SK-N-SH (cell line): ENCODE measurements at regions not wholly inside any gene's neighbourhood (a gene's known extent, or its start where the extent isn't known, plus 50 kb on each side); places are given as distances from the start of the nearest gene placed in this dataset.

Experiments used
- CTCF ChIA-PET: fragments of 300-600, 350-600 bp; formaldehyde crosslinking; extraction: SDS; loops from one replicate; lab custom pipeline; 2021; lab: Yijun Ruan, JAX
- POLR2A ChIA-PET: fragments of 350-600 bp; sonication (Branson Sonifier 250); formaldehyde crosslinking; extraction: SDS; loops from one replicate; lab custom pipeline; 2020; ENCODE audit warnings: antibody characterized with exemption, inconsistent platforms; lab: Yijun Ruan, JAX
- DNase-seq: peaks from one replicate; pipeline ENCODE4 v3.0.0; 2012
- H2AFZ ChIP-seq: fragments of 200-600 bp; sonication (generic); 2 replicates; pipeline ENCODE4 v1.8.1; 2016; ENCODE audit warnings: antibody characterized with exemption, mild to moderate bottlenecking, low read depth
- H3F3A ChIP-seq: fragments of 200-600 bp; sonication (generic); replicated peaks from 2 replicates; pipeline ENCODE3; 2016; ENCODE audit warnings: antibody characterized with exemption, mild to moderate bottlenecking; ENCODE audit not compliant: insufficient read depth
- H3K27ac ChIP-seq, 2 experiments: fragments of 200-500 bp in 1 of 2; fragments of 200-600 bp in 1 of 2; sonication (Bioruptor generic) in 1 of 2; sonication (generic), shearing (Covaris generic) in 1 of 2; 2 replicates each; pipeline versions ENCODE4 v1.5.1 to v1.6.1; 2014 to 2016; ENCODE audit warnings: low read depth in 2 of 2, inconsistent platforms in 1 of 2, low read length in 1 of 2, mild to moderate bottlenecking in 1 of 2, mixed read lengths in 1 of 2
- H3K27me3 ChIP-seq: fragments of 200-600 bp; sonication (generic), shearing (Covaris generic); 2 replicates; pipeline ENCODE4 v1.6.1; 2016; ENCODE audit warnings: mixed run types; ENCODE audit not compliant: insufficient read depth
- H3K36me3 ChIP-seq, 2 experiments: fragments of 200-500 bp in 1 of 2; fragments of 200-600 bp in 1 of 2; sonication (Bioruptor generic) in 1 of 2; sonication (generic) in 1 of 2; replicated peaks in 1 of 2; 2 replicates each; pipeline versions ENCODE3 to v1.5.1; 2014 to 2016; ENCODE audit warnings: low read length in 1 of 2, mild to moderate bottlenecking in 1 of 2; ENCODE audit not compliant: insufficient read depth in 2 of 2, control insufficient read depth in 1 of 2
- H3K4me1 ChIP-seq, 2 experiments: fragments of 200-500 bp in 1 of 2; fragments of 200-600 bp in 1 of 2; sonication (Bioruptor generic) in 1 of 2; sonication (generic), shearing (Covaris generic) in 1 of 2; 2 replicates each; pipeline versions ENCODE4 v1.5.1 to v1.6.1; 2014 to 2016; ENCODE audit warnings: low read depth in 1 of 2, low read length in 1 of 2, mixed run types in 1 of 2; ENCODE audit not compliant: insufficient read depth in 2 of 2, control insufficient read depth in 1 of 2
- H3K4me2 ChIP-seq: fragments of 200-600 bp; sonication (generic), shearing (Covaris generic); 2 replicates; pipeline ENCODE4 v1.6.1; 2017; ENCODE audit warnings: mixed run types
- H3K4me3 ChIP-seq, 2 experiments: fragments of 200-500 bp in 1 of 2; fragments of 200-600 bp in 1 of 2; sonication (Bioruptor generic) in 1 of 2; sonication (generic), shearing (Covaris generic) in 1 of 2; 2 replicates each; pipeline versions ENCODE4 v1.5.1 to v1.8.1; 2014 to 2016; ENCODE audit warnings: low read depth in 2 of 2, inconsistent platforms in 1 of 2, low read length in 1 of 2, mild to moderate bottlenecking in 1 of 2, mixed read lengths in 1 of 2, moderate library complexity in 1 of 2
- H3K79me2 ChIP-seq: fragments of 200-600 bp; sonication (generic); 2 replicates; pipeline ENCODE4 v1.8.1; 2017; ENCODE audit warnings: mild to moderate bottlenecking; ENCODE audit not compliant: insufficient read depth
- H3K9ac ChIP-seq: fragments of 200-600 bp; sonication (generic); 2 replicates; pipeline ENCODE4 v1.6.1; 2017; ENCODE audit warnings: mixed run types
- H3K9me2 ChIP-seq: fragments of 200-600 bp; sonication (generic); 2 replicates; pipeline ENCODE4 v1.6.1; 2017; ENCODE audit warnings: mixed run types
- H3K9me3 ChIP-seq: fragments of 200-600 bp; sonication (generic); 2 replicates; pipeline ENCODE4 v1.6.1; 2017; ENCODE audit warnings: mixed run types, mild to moderate bottlenecking, moderate library complexity
- H4K20me1 ChIP-seq: fragments of 200-600 bp; sonication (generic); 2 replicates; pipeline ENCODE4 v1.6.1; 2017; ENCODE audit warnings: mild to moderate bottlenecking, mixed run types; ENCODE audit not compliant: insufficient read depth
- CHD2 ChIP-seq: fragments of 150-350 bp; IDR thresholded peaks from 2 replicates; pipeline ENCODE4 v1.6.1; 2018; ENCODE audit warnings: low read length; ENCODE audit not compliant: partially characterized antibody
- CTCF ChIP-seq: fragments of 200-600 bp; sonication (generic); IDR thresholded peaks from 2 replicates; pipeline ENCODE4 v1.6.1; 2017; ENCODE audit warnings: antibody characterized with exemption, mild to moderate bottlenecking, moderate library complexity
- ELF1 ChIP-seq: IDR thresholded peaks from 2 replicates; pipeline ENCODE4 v1.4.0; 2012
- GABPA ChIP-seq: IDR thresholded peaks from 2 replicates; pipeline ENCODE4 v1.4.0; 2012; ENCODE audit warnings: low read depth, mild to moderate bottlenecking
- GATA2 ChIP-seq: sonication (generic); formaldehyde crosslinking; IDR thresholded peaks from 2 replicates; pipeline ENCODE4 v1.5.0; 2020; ENCODE audit warnings: mild to moderate bottlenecking, missing genetic modification reagents
- IRF3 ChIP-seq: fragments of 150-350 bp; IDR thresholded peaks from 2 replicates; pipeline ENCODE4 v1.6.1; 2016; ENCODE audit warnings: mild to moderate bottlenecking, low read depth, low read length
- JUND ChIP-seq: IDR thresholded peaks from 2 replicates; pipeline ENCODE4 v1.4.0; 2012
- MAX ChIP-seq: IDR thresholded peaks from 2 replicates; pipeline ENCODE4 v1.4.0; 2012; ENCODE audit warnings: low read depth
- MEF2A ChIP-seq: IDR thresholded peaks from 2 replicates; pipeline ENCODE4 v1.4.0; 2012; ENCODE audit warnings: low read depth, borderline replicate concordance
- MXI1 ChIP-seq: IDR thresholded peaks from 2 replicates; pipeline ENCODE4 v1.6.1; 2012; ENCODE audit warnings: mild to moderate bottlenecking, low read depth, low read length, improper control_type of control experiment
- NFIC ChIP-seq: IDR thresholded peaks from 2 replicates; pipeline ENCODE4 v1.4.0; 2012; ENCODE audit warnings: borderline replicate concordance
- NRF1 ChIP-seq: IDR thresholded peaks from 2 replicates; pipeline ENCODE4 v1.6.1; 2012; ENCODE audit warnings: low read depth, mild to moderate bottlenecking, low read length
- POLR2AphosphoS5 ChIP-seq: IDR thresholded peaks from 2 replicates; pipeline ENCODE4 v1.6.1; 2012; ENCODE audit warnings: low read depth, low read length
- RXRA ChIP-seq: IDR thresholded peaks from 2 replicates; pipeline ENCODE4 v1.4.0; 2012; ENCODE audit warnings: low read depth, mild to moderate bottlenecking, borderline replicate concordance
- USF1 ChIP-seq: IDR thresholded peaks from 2 replicates; pipeline ENCODE4 v1.4.0; 2012; ENCODE audit warnings: low read depth, borderline replicate concordance
- YY1 ChIP-seq: IDR thresholded peaks from 2 replicates; pipeline ENCODE4 v1.4.0; 2012; ENCODE audit warnings: low read depth, mild to moderate bottlenecking
- WGBS: methylation state at CpG from one replicate; pipeline ENCODE4 v1.1.6; 2017; ENCODE audit warnings: low lambda C conversion rate; 5-methylcytosine and 5-hydroxymethylcytosine counted together

GRCh38 chr3:177622982-177623617 lies 425.8 kb upstream of the TBL1XR1 start:
- H3K4me1 ChIP-seq: peaks cover 3 to 13% of the 10 kb centered on the region in 2 experiments; a peak in 3 of 4 replicates
- H3K36me3 ChIP-seq: no peaks in the 10 kb centered on the region
- H3F3A ChIP-seq: no peaks in the 10 kb centered on the region
- no peak for DNase-seq
- no peak for TF ChIP-seq NRF1
- TF ChIP-seq POLR2AphosphoS5: no peak
- no peak for TF ChIP-seq YY1
- TF ChIP-seq RXRA: no peak
- no peak for TF ChIP-seq GATA2 (CRISPR knock-in tag)
- TF ChIP-seq CTCF: no peak
- no peak for TF ChIP-seq MAX
- TF ChIP-seq USF1: no peak
- TF ChIP-seq JUND: no peak
- no peak for TF ChIP-seq MEF2A
- TF ChIP-seq NFIC: no peak
- no peak for TF ChIP-seq ELF1
- no peak for TF ChIP-seq IRF3
- no peak for TF ChIP-seq MXI1
- no peak for TF ChIP-seq CHD2
- TF ChIP-seq GABPA: no peak
- no peaks in the 10 kb centered on the region for H3K9me2 ChIP-seq
- H3K27me3 ChIP-seq: no peaks in the 10 kb centered on the region
- H3K9ac ChIP-seq: no peak overlapping the region
- no peaks in the 10 kb centered on the region for H3K79me2 ChIP-seq
- no peak overlapping the region for H2AFZ ChIP-seq
- 93% methylated on average over 5 of the region's 5 CpGs for WGBS
- no peak overlapping the region for H3K4me3 ChIP-seq
- H3K4me2 ChIP-seq: no peak overlapping the region
- H4K20me1 ChIP-seq: no peaks in the 10 kb centered on the region
- CTCF ChIA-PET: interaction anchor here (1.1 kb wide), 1 partner anchor 61 kb away, joined by 3 read pairs; no protein-coding TSS in a partner anchor
- no peaks in the 10 kb centered on the region for H3K9me3 ChIP-seq
- POLR2A ChIA-PET: no interaction called here
- no peak overlapping the region for H3K27ac ChIP-seq
